Astrocyte of the spinal cord (primary cell): ENCODE measurements at regions not wholly inside any gene's neighbourhood (a gene's known extent, or its start where the extent isn't known, plus 50 kb on each side); places are given as distances from the start of the nearest gene placed in this dataset.

Source experiments
- DNase-seq: peaks from one replicate; pipeline ENCODE4 v3.0.0; 2011; ENCODE audit warnings: low read depth, low spot score
- H3K4me3 ChIP-seq: 2 replicates; pipeline ENCODE4 v1.5.1; 2011; ENCODE audit warnings: low read depth, mild to moderate bottlenecking, low read length, moderate library complexity
- CTCF ChIP-seq: IDR thresholded peaks from 2 replicates; pipeline ENCODE4 v1.5.1; 2012; ENCODE audit warnings: low read depth, mild to moderate bottlenecking, low read length, inconsistent platforms
- in situ Hi-C: cut with HindIII; loops from 2 replicates; pipeline ENCODE4 v1.10.0; 2017; ENCODE audit warnings: low sequenced_read_pairs

- peak; percentile 93 for TF ChIP-seq CTCF
- in situ Hi-C loops, result no loop called here
- DNase-seq, result peak; percentile 65
- peak overlapping the region; percentile 12 for H3K4me3 ChIP-seq
These were observed 132.5 kb upstream of the HAND1 start for GRCh38 chr5:154610321-154611154.

- H3K4me3 ChIP-seq, result no peak overlapping the region
- in situ Hi-C loops, result no loop called here
- TF ChIP-seq CTCF, result no peak
- DNase-seq, result no peak
These were observed 131.2 kb upstream of the HAND1 start for GRCh38 chr5:154609251-154609650.

- DNase-seq, result no peak
- in situ Hi-C loops, result no loop called here
- no peak for TF ChIP-seq CTCF
- no peak overlapping the region for H3K4me3 ChIP-seq
These were observed 130.5 kb upstream of the HAND1 start for GRCh38 chr5:154608531-154609011.

GRCh38 chr5:154607746-154608145 is 129.7 kb upstream of the HAND1 start:
- in situ Hi-C loops, result no loop called here
- no peak for TF ChIP-seq CTCF
- H3K4me3 ChIP-seq, result no peak overlapping the region
- DNase-seq, result no peak

GRCh38 chr5:154606246-154606645 is 128.2 kb upstream of the HAND1 start:
- H3K4me3 ChIP-seq, result no peak overlapping the region
- no peak for DNase-seq
- no peak for TF ChIP-seq CTCF
- in situ Hi-C loops, result no loop called here

GRCh38 chr5:154603953-154604679 is 126.1 kb upstream of the HAND1 start:
- H3K4me3 ChIP-seq, result no peak overlapping the region
- TF ChIP-seq CTCF, result no peak
- no peak for DNase-seq
- in situ Hi-C loops, result no loop called here
